Islet precursor cell (in vitro differentiated cells): ENCODE measurements at regions not wholly inside any gene's neighbourhood (a gene's known extent, or its start where the extent isn't known, plus 50 kb on each side); places are given as distances from the start of the nearest gene placed in this dataset.

Experiments
- DNase-seq: peaks from one replicate; pipeline ENCODE4 v3.0.0-alpha.2; 2018

GRCh38 chr3:153670577-153670976 lies 450.6 kb upstream of the ARHGEF26 start:
- DNase-seq, result no peak

GRCh38 chr3:153673853-153674252 lies 447.3 kb upstream of the ARHGEF26 start:
- DNase-seq, result no peak

- DNase-seq, result no peak
These were observed 441.5 kb upstream of the ARHGEF26 start for GRCh38 chr3:153679714-153680113.

- no peak for DNase-seq
These were observed 440.7 kb upstream of the ARHGEF26 start for GRCh38 chr3:153680526-153680925.

GRCh38 chr3:153681057-153681456 lies 440.1 kb upstream of the ARHGEF26 start:
- DNase-seq, result no peak

GRCh38 chr3:153688301-153689120 lies 432.7 kb upstream of the ARHGEF26 start:
- DNase-seq, result no peak

- DNase-seq, result no peak
These were observed 428.0 kb upstream of the ARHGEF26 start for GRCh38 chr3:153693207-153693606.

GRCh38 chr3:153702106-153702505 lies 419.1 kb upstream of the ARHGEF26 start:
- DNase-seq, result no peak

GRCh38 chr3:153704115-153704514 lies 417.1 kb upstream of the ARHGEF26 start:
- no peak for DNase-seq

GRCh38 chr3:153706706-153707105 lies 414.5 kb upstream of the ARHGEF26 start:
- DNase-seq, result no peak

GRCh38 chr3:153714016-153714415 lies 407.2 kb upstream of the ARHGEF26 start:
- no peak for DNase-seq

- no peak for DNase-seq
These were observed 406.5 kb upstream of the ARHGEF26 start for GRCh38 chr3:153714588-153715290.

GRCh38 chr3:153722157-153722556 lies 399.0 kb upstream of the ARHGEF26 start:
- no peak for DNase-seq

GRCh38 chr3:153731071-153731470 lies 390.1 kb upstream of the ARHGEF26 start:
- no peak for DNase-seq

- DNase-seq, result no peak
These were observed 386.2 kb upstream of the ARHGEF26 start for GRCh38 chr3:153734777-153735551.

GRCh38 chr3:153740109-153740508 lies 381.1 kb upstream of the ARHGEF26 start:
- no peak for DNase-seq

GRCh38 chr3:153744889-153745288 lies 376.3 kb upstream of the ARHGEF26 start:
- no peak for DNase-seq

- DNase-seq, result no peak
These were observed 375.0 kb upstream of the ARHGEF26 start for GRCh38 chr3:153746211-153746610.

GRCh38 chr3:153749070-153749610 lies 372.1 kb upstream of the ARHGEF26 start:
- no peak for DNase-seq

- DNase-seq, result no peak
These were observed 368.7 kb upstream of the ARHGEF26 start for GRCh38 chr3:153752405-153753027.

- DNase-seq, result no peak
These were observed 368.2 kb upstream of the ARHGEF26 start for GRCh38 chr3:153753035-153753434.

- no peak for DNase-seq
These were observed 364.4 kb upstream of the ARHGEF26 start for GRCh38 chr3:153756816-153757215.

GRCh38 chr3:153757839-153758238 lies 363.4 kb upstream of the ARHGEF26 start:
- DNase-seq, result no peak
